Loucy (cell line): ENCODE measurements at regions not wholly inside any gene's neighbourhood (a gene's known extent, or its start where the extent isn't known, plus 50 kb on each side); places are given as distances from the start of the nearest gene placed in this dataset.

Source experiments
- EZH2phosphoT487 ChIP-seq: fragments of 200-600 bp; IDR thresholded peaks from 2 replicates; pipeline ENCODE4 v1.6.1; 2018; ENCODE audit warnings: antibody characterized with exemption, mild to moderate bottlenecking, moderate library complexity, borderline replicate concordance
- TF ChIP-seq, protein P1 (sequence below): fragments of 200-600 bp; sonication (generic); conservative IDR thresholded peaks from 2 replicates; pipeline ENCODE4 v1.5.1; 2014; ENCODE audit warnings: mild to moderate bottlenecking, antibody characterized with exemption, low read length

DNA sequence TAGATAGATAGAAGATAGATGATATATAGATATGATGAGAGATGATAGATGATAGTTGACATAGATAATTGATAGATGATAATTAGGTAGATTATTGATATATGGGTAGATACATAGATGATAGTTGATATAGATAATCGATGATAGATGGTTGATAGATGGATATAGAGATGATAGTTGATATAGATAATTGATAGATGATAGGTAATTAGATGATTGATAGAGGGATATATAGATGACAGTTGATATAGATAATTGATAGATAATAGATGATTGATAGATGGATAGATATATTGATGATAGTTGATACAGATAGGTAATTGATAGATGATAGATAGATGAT is 72.3 kb downstream of the PRR15 start:
- TF ChIP-seq, protein P1, sequence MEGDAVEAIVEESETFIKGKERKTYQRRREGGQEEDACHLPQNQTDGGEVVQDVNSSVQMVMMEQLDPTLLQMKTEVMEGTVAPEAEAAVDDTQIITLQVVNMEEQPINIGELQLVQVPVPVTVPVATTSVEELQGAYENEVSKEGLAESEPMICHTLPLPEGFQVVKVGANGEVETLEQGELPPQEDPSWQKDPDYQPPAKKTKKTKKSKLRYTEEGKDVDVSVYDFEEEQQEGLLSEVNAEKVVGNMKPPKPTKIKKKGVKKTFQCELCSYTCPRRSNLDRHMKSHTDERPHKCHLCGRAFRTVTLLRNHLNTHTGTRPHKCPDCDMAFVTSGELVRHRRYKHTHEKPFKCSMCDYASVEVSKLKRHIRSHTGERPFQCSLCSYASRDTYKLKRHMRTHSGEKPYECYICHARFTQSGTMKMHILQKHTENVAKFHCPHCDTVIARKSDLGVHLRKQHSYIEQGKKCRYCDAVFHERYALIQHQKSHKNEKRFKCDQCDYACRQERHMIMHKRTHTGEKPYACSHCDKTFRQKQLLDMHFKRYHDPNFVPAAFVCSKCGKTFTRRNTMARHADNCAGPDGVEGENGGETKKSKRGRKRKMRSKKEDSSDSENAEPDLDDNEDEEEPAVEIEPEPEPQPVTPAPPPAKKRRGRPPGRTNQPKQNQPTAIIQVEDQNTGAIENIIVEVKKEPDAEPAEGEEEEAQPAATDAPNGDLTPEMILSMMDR: no peak
- TF ChIP-seq EZH2phosphoT487: no peak
